GM23248 (cell line): ENCODE measurements at regions not wholly inside any gene's neighbourhood (a gene's known extent, or its start where the extent isn't known, plus 50 kb on each side); places are given as distances from the start of the nearest gene placed in this dataset.

Source experiments
- DNase-seq: peaks from one replicate; pipeline ENCODE4 v3.0.0-alpha.2; 2015
- H2AFZ ChIP-seq: fragments of 200-600 bp; sonication (generic); 2 replicates; pipeline ENCODE4 v1.6.1; 2016; ENCODE audit warnings: antibody characterized with exemption
- H3F3A ChIP-seq: fragments of 200-600 bp; sonication (generic); 2 replicates; pipeline ENCODE4 v1.6.1; 2016; ENCODE audit warnings: mild to moderate bottlenecking, antibody characterized with exemption, mixed run types; ENCODE audit not compliant: insufficient read depth
- H3K27ac ChIP-seq: fragments of 200-600 bp; sonication (generic); 2 replicates; pipeline ENCODE4 v1.5.1; 2016; ENCODE audit warnings: mild to moderate bottlenecking
- H3K27me3 ChIP-seq: fragments of 200-600 bp; sonication (generic); replicated peaks from 2 replicates; pipeline ENCODE4 v1.6.1; 2016; ENCODE audit warnings: mild to moderate bottlenecking; ENCODE audit not compliant: insufficient read depth
- H3K36me3 ChIP-seq: fragments of 200-600 bp; sonication (generic); 2 replicates; pipeline ENCODE4 v1.6.1; 2016; ENCODE audit warnings: low read depth, mild to moderate bottlenecking
- H3K4me1 ChIP-seq: fragments of 200-600 bp; sonication (generic); 2 replicates; pipeline ENCODE4 v1.6.1; 2016; ENCODE audit warnings: mild to moderate bottlenecking; ENCODE audit not compliant: insufficient read depth
- H3K4me2 ChIP-seq: fragments of 200-600 bp; sonication (generic); one replicate; pipeline ENCODE4 v1.6.1; 2016; ENCODE audit warnings: mild to moderate bottlenecking; ENCODE audit not compliant: unreplicated experiment
- H3K4me3 ChIP-seq: fragments of 200-600 bp; sonication (generic); 2 replicates; pipeline ENCODE4 v1.5.1; 2016; ENCODE audit warnings: mild to moderate bottlenecking
- H3K79me2 ChIP-seq: fragments of 200-600 bp; sonication (generic); 2 replicates; pipeline ENCODE4 v1.6.1; 2016; ENCODE audit warnings: mild to moderate bottlenecking; ENCODE audit not compliant: insufficient read depth
- H3K9ac ChIP-seq: fragments of 200-600 bp; sonication (generic); 2 replicates; pipeline ENCODE4 v1.6.1; 2016; ENCODE audit warnings: mild to moderate bottlenecking
- H3K9me2 ChIP-seq: fragments of 200-600 bp; sonication (generic); 2 replicates; pipeline ENCODE4 v1.6.1; 2016; ENCODE audit warnings: mixed run types, mild to moderate bottlenecking, moderate library complexity; ENCODE audit not compliant: insufficient read depth
- H3K9me3 ChIP-seq: fragments of 200-600 bp; sonication (generic); one replicate; pipeline ENCODE4 v1.6.1; 2017; ENCODE audit warnings: low read depth
- H4K20me1 ChIP-seq: fragments of 200-600 bp; sonication (generic); 2 replicates; pipeline ENCODE4 v1.6.0; 2016; ENCODE audit not compliant: insufficient read depth
- EZH2 ChIP-seq: fragments of 200-600 bp; sonication (generic); IDR thresholded peaks from 2 replicates; pipeline ENCODE4 v1.6.1; 2018; ENCODE audit warnings: antibody characterized with exemption, mild to moderate bottlenecking; ENCODE audit not compliant: insufficient read depth, poor library complexity, severe bottlenecking
- EZH2phosphoT487 ChIP-seq: fragments of 200-600 bp; sonication (generic); IDR thresholded peaks from 2 replicates; pipeline ENCODE4 v1.6.1; 2018; ENCODE audit warnings: antibody characterized with exemption, moderate library complexity, mild to moderate bottlenecking, low read depth; ENCODE audit not compliant: insufficient read depth
- WGBS, 2 experiments: methylation state at CpG; one replicate each; pipeline ENCODE4 v1.1.6; 2015 to 2017; ENCODE audit warnings: low lambda C conversion rate in 2 of 2, low coverage in 1 of 2; ENCODE audit errors: missing lambda C conversion rate in 2 of 2; 5-methylcytosine and 5-hydroxymethylcytosine counted together
- in situ Hi-C: fragments of 300-500 bp; cut with MboI; formaldehyde crosslinking; loops from 2 replicates; pipeline ENCODE4 v1.15.0; 2020

- no peak overlapping the region for H2AFZ ChIP-seq
- TF ChIP-seq EZH2phosphoT487 (no peak), EZH2 (no peak)
- no peaks in the 10 kb centered on the region for H3F3A ChIP-seq
- no peaks in the 10 kb centered on the region for H4K20me1 ChIP-seq
- H3K27me3 ChIP-seq = no peaks in the 10 kb centered on the region
- no peak overlapping the region for H3K4me2 ChIP-seq
- H3K36me3 ChIP-seq = no peaks in the 10 kb centered on the region
- no peak overlapping the region for H3K9ac ChIP-seq
- H3K9me3 ChIP-seq = no peaks in the 10 kb centered on the region
- WGBS, 2 experiments = 26 to 28% methylated on average over 1 of the region's 1 CpG
- DNase-seq = no peak
- no peak overlapping the region for H3K4me3 ChIP-seq
- in situ Hi-C loops = no loop called here
- H3K4me1 ChIP-seq = no peaks in the 10 kb centered on the region
- no peaks in the 10 kb centered on the region for H3K79me2 ChIP-seq
- H3K27ac ChIP-seq = no peak overlapping the region
- no peaks in the 10 kb centered on the region for H3K9me2 ChIP-seq
Observed at GRCh38 chr2:126300348-126300747, 355.6 kb upstream of the GYPC start.

- WGBS, 2 experiments = 0% methylated on average over 3 of the region's 3 CpGs
- no peaks in the 10 kb centered on the region for H3K9me3 ChIP-seq
- in situ Hi-C loops = no loop called here
Observed at GRCh38 chr2:126302043-126302442, 353.9 kb upstream of the GYPC start.

DNA sequence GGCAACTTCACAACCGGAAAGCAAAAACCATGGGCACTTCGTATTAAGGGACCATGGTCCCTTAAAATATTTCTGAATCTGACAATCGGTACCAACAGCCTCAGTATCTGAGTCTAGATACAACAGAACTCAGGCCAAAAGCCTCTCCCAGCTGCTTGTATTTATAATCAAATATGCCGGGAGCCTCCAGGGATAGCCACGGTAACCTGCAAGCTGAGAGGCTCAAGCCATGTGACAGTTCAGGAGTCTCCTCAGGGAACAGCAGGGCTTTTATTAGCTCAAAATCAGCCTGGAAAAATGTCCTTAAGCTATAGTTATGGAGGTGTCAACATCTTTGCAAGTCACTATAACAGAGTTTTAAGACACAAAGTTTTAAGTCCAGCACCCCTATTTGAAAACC is 352.8 kb upstream of the GYPC start:
- no peaks in the 10 kb centered on the region for H4K20me1 ChIP-seq
- H3K79me2 ChIP-seq = no peaks in the 10 kb centered on the region
- no peaks in the 10 kb centered on the region for H3K9me3 ChIP-seq
- DNase-seq = no peak
- no peak overlapping the region for H3K4me2 ChIP-seq
- H3K36me3 ChIP-seq = no peaks in the 10 kb centered on the region
- no peaks in the 10 kb centered on the region for H3K27me3 ChIP-seq
- H3K4me1 ChIP-seq = no peaks in the 10 kb centered on the region
- H2AFZ ChIP-seq = no peak overlapping the region
- in situ Hi-C loops = no loop called here
- no peaks in the 10 kb centered on the region for H3K9me2 ChIP-seq
- H3K4me3 ChIP-seq = no peak overlapping the region
- 4 to 8% methylated on average over 5 of the region's 5 CpGs for WGBS, 2 experiments
- no peak overlapping the region for H3K9ac ChIP-seq
- TF ChIP-seq EZH2 (no peak), EZH2phosphoT487 (no peak)
- H3F3A ChIP-seq = no peaks in the 10 kb centered on the region
- H3K27ac ChIP-seq = no peak overlapping the region

More at GRCh38 chr2:126302043-126302442, 353.9 kb upstream of the GYPC start:
- Histone ChIP-seq H3K79me2 (no peaks in the 10 kb centered on the region), H3K4me3 (no peak overlapping the region), H3K27me3 (no peaks in the 10 kb centered on the region), H3K9me2 (no peaks in the 10 kb centered on the region), H3F3A (no peaks in the 10 kb centered on the region), H4K20me1 (no peaks in the 10 kb centered on the region), H3K36me3 (no peaks in the 10 kb centered on the region), H3K27ac (no peak overlapping the region), H3K9ac (no peak overlapping the region), H3K4me1 (no peaks in the 10 kb centered on the region), H3K4me2 (no peak overlapping the region), H2AFZ (no peak overlapping the region)
- DNase-seq = no peak
- TF ChIP-seq EZH2 = no peak
- no peak for TF ChIP-seq EZH2phosphoT487

- Histone ChIP-seq H3K9ac (no peak overlapping the region), H2AFZ (no peak overlapping the region), H3K9me2 (no peaks in the 10 kb centered on the region), H4K20me1 (no peaks in the 10 kb centered on the region), H3F3A (no peaks in the 10 kb centered on the region), H3K27me3 (no peaks in the 10 kb centered on the region), H3K9me3 (no peaks in the 10 kb centered on the region), H3K4me3 (no peak overlapping the region), H3K4me2 (no peak overlapping the region), H3K36me3 (no peaks in the 10 kb centered on the region), H3K4me1 (no peaks in the 10 kb centered on the region), H3K27ac (no peak overlapping the region), H3K79me2 (no peaks in the 10 kb centered on the region)
- no peak for DNase-seq
- in situ Hi-C loops = no loop called here
- 8 to 9% methylated on average over 2 of the region's 2 CpGs for WGBS, 2 experiments
- no peak for TF ChIP-seq EZH2
- no peak for TF ChIP-seq EZH2phosphoT487
Observed at GRCh38 chr2:126304154-126304553, 351.8 kb upstream of the GYPC start.

- TF ChIP-seq EZH2phosphoT487 (no peak), EZH2 (no peak)
- no peaks in the 10 kb centered on the region for H3K79me2 ChIP-seq
- no peak overlapping the region for H2AFZ ChIP-seq
- H3K36me3 ChIP-seq = no peaks in the 10 kb centered on the region
- in situ Hi-C loops = no loop called here
- H3F3A ChIP-seq = no peaks in the 10 kb centered on the region
- no peak overlapping the region for H3K27ac ChIP-seq
- no peaks in the 10 kb centered on the region for H3K27me3 ChIP-seq
- H3K9me2 ChIP-seq = no peaks in the 10 kb centered on the region
- H3K4me1 ChIP-seq = no peaks in the 10 kb centered on the region
- H3K4me3 ChIP-seq = no peak overlapping the region
- no peak for DNase-seq
- no peak overlapping the region for H3K9ac ChIP-seq
- H3K9me3 ChIP-seq = no peaks in the 10 kb centered on the region
- no peaks in the 10 kb centered on the region for H4K20me1 ChIP-seq
- WGBS, 2 experiments = 42 to 47% methylated on average over 4 of the region's 4 CpGs
- no peak overlapping the region for H3K4me2 ChIP-seq
Observed at GRCh38 chr2:126306539-126306938, 349.4 kb upstream of the GYPC start.
